ENCODE measurements at regions not wholly inside any gene's neighbourhood (a gene's known extent, or its start where the extent isn't known, plus 50 kb on each side); places are given as distances from the start of the nearest gene placed in this dataset.

DNA sequence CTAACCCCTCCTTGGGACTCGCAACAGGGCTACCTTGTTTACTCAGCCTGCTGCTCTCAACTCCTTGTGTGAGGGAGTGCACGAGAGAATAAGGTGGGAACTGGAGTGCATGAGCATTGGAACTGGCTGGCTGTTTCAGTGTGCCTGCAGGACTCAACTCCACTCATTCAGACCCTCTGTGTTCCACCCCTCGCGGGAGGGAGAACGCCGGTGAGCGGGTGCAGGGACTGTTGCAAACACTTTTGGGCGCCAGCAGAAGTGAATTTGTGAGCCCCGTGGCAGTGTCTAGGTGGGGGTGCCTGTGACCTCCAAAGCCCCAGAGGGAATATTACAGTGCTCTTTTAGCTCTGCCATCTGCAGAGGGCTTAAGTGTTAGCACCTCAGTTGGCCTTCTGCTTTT, 1978.3 kb upstream of the PIK3C3 start:
- DNase-seq (ENCODE audit: low read depth): no peak

DNA sequence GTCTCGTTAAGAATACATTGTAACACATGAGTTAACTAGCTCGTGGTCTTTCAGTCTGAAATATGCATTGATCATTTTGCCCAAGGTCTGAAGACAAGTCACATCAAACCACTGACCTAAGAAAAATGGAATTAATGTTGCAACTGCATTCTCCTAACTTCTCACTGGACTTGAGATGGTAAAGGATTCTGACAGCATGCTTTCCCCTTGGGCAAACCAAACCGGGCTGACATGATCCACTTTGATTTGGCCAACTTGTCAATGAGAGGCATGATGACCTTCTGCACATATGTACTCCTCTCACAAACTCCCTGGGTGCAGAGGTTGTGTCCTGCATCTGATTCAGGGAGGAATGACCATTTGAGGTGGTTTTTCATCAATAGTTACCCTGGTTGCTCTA, 1982.5 kb upstream of the PIK3C3 start:
- DNase-seq (ENCODE audit: low read depth): no peak

DNA sequence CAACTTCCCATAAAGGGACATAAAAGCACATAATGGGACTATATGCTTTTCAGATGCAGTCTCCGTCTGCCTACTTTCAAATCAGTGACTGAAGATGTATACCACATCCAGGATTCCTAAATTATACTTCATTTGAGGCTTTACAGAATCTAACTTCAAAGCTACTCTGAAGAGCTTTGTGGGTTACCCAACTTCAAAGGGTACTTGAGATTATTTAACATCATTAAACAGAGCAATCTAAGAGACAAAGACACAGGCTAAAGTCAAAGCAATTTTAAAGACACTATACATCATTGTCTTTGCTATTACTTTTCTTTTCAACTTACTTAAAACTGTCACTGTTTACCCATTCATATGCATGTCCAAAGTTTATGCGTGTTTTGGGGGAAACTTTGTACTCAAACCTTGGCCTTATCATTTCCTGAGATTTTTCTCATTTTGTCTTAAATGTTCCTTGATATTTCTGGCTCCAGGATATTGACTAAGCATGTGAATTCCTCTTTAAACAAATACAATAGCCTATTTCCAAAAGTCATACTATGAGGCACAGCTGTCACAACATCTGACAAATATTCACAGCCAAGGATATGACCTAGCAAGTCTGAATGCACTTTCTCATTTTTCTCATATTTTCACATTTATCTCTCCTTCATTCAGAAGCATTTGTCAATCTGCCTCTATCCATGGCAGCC, 1985.1 kb upstream of the PIK3C3 start:
- no peak for DNase-seq (ENCODE audit: low read depth)

DNA sequence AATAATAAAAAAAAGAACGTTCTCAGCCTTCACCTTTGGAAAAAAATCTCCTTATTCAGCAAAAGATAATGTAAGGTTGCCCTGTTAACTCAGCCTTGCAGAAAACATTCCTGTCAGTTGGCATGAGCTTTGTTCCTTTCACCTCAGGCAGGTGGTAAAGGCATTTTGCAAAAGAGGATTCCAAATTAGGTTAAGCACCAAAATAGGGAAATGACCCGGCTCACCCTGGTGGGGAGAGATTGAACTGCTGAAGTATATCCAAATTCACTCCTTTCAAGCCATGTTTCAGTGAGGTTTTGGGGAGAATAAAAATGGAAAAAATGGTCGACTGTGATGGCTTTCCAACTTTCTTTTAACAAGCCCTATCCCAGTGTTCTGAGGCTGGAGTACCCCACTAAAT, 1988.8 kb upstream of the PIK3C3 start:
- DNase-seq (ENCODE audit: low read depth): no peak

DNA sequence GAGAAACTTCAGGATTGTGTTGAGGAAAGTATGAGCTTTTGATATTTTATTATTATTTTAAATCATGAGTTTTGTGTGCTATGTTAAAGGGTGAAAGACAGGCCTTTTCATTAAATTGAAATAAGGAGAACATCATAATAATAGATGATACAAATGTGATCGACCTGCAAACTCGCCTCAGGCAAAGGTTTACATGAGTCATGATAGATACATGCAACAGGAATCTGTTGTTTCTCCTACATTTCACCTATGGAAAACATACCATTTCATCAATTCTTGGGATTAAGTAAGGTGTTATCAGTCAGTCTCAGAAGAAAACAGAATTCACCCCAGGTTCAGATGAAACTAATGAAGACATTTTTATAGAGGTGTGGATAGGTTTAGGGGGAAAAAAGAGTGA, 1992.5 kb upstream of the PIK3C3 start:
- no peak for DNase-seq (ENCODE audit: low read depth)

DNA sequence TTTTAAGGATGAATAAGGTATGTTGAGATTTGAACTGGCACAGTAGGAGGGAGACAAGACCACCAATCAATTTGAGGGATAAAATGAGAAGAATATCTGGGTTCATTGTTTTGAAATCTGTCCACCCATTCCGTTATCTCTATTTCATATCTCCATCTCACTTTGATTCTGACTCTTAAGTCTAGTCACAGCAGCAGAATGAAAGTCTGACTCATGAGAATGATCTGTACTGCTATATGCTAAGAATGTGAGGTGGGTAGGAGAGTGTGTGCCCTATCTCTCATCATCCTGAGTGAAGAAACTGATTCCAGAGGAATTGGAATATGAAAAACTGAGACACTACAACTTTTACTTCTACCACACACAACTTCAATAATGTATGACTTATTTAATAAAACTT, 1994.5 kb upstream of the PIK3C3 start:
- no peak for DNase-seq (ENCODE audit: low read depth)

DNA sequence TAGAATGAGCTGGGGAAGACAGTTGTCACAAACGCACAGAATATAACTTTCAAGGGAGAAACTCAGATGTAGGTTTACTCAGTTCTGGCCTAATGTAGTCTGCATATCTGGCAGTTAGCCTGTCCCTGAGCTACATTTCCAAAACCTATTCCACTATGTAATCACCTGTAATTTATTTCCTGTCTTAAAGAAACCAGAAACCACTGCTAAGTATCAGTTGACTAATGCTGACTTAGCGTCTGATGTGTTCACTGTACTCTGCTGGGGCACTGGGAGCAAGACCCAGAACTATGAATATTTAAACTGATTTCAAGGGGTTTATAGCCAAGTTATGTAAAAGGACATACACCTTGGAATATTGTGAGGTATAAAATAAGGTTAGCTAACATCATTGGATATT, 1995.2 kb upstream of the PIK3C3 start:
- DNase-seq (ENCODE audit: low read depth): no peak

DNA sequence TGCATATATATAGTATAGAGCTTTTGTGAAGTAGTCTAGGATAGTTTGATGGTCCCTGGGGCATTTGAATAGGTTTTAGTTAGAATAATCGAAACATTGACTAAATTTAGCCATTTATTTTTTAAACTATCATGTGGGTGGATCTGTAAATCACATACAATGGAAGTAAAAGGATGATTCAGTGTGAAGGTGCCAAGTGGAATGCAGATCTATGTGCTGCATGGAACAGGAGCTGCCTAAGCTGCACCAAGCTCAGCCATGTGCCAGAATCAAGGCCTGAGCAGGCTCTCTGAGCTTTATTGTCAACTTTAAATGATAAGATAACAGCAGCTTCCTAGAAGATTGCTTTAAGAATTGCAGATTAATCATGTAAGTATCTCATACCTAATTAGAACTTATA, 1996.2 kb upstream of the PIK3C3 start:
- no peak for DNase-seq (ENCODE audit: low read depth)

DNA sequence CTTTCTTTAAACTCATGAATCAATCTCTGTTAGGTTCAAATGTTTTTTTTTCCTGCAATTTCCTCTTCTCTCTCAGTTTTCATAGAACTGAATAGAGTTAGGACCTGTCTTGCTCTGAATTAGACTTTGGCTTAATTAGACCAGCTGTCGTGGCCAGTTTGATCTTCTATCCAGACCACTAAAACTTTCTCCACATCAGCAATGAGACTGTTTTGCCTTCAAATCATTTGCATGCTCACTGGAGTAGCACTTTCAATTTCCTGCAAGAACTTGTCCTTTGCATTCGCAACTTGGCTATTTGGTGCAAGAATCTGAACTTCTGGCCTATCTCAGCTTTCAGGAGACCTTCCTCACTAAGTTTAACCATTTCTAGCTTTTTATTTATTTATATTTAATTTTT, 2002.2 kb upstream of the PIK3C3 start:
- no peak for DNase-seq (ENCODE audit: low read depth)

DNA sequence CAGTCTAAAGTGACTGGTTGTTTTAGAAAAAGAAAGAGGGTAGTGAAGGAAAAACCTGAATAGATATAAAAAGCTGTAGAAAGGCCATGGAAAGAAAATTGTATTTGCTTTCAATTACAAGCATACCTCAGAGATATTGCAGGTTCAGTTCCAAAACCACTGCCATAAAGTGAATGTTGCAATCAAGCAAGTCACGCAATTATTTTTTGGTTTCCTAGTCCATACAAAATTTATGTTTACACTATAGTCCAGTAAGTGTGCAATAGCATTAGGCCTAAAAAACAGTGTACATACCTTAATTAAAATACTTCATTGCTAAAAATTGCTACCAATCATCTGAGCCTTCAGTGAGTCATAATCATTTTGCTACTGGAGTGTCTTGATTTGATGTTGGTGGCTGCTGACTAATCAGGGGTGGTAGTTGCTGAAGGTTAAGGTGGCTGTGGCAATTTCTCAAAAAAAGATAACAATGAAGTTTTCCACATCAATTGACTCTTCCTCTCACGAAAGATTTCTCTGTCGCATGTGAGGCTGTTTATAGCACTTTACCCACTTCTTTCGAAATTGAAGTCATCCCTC, 2003.8 kb upstream of the PIK3C3 start:
- no peak for DNase-seq (ENCODE audit: low read depth)

DNA sequence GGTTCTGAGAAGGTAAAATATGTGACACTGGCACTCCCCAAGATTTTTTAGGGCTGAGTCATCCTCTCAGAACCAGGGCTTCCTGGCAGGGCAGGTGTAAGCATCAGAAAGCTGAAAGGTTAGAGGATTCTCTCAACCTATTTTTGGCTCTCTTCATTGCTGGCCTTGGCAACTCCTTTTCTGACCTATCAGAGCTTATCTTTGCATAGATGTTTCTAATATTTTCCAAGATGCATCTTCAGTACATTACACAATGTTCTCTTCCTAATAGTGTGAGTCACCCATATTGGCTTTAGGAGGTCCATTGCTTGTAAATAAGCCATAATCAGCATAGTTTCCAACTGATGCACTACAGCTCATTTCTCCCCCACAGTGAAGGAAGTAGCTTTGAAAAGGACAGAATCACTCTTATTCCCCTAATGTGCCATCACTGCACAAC, 2008.4 kb upstream of the PIK3C3 start:
- no peak for DNase-seq (ENCODE audit: low read depth)

DNA sequence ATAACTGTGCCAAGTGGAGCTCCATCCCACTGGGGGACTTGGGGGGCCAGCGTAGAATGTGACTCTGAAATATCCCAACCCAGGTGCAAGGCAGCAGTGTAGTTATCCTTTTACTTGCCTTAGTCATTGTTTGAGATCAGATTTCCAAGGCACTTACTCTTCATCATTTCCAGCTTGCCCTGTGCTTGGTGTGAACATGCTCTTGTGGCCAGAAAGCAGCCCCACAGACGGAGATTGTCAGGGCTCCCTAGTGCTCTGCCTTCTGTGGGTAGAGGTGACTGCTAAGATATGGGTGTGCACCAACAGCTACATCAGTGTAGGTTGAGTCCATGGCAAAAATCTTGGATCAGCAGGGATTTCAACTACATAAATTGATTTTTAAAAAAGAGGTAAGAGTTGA, 2010.0 kb upstream of the PIK3C3 start:
- DNase-seq (ENCODE audit: low read depth): no peak

DNA sequence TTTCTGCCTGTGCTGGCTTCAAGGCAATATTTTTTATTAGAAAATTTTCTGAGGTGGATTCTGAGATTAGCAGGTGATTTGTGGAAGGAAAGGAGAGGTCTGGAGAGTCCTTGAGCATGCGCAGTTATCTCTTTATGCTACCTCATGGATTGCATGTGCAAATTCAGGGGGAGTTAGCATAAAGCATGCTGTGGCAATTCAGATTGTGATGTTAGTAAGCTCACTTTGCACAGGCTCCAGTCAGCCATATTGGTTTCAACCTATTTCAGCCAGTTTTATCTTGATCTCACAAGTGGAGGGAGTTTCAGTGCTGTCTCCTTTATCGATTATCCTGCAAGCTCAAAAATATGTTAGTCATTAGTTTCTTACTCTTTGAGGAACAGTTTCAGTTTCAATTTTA, 2012.3 kb upstream of the PIK3C3 start:
- no peak for DNase-seq (ENCODE audit: low read depth)

DNA sequence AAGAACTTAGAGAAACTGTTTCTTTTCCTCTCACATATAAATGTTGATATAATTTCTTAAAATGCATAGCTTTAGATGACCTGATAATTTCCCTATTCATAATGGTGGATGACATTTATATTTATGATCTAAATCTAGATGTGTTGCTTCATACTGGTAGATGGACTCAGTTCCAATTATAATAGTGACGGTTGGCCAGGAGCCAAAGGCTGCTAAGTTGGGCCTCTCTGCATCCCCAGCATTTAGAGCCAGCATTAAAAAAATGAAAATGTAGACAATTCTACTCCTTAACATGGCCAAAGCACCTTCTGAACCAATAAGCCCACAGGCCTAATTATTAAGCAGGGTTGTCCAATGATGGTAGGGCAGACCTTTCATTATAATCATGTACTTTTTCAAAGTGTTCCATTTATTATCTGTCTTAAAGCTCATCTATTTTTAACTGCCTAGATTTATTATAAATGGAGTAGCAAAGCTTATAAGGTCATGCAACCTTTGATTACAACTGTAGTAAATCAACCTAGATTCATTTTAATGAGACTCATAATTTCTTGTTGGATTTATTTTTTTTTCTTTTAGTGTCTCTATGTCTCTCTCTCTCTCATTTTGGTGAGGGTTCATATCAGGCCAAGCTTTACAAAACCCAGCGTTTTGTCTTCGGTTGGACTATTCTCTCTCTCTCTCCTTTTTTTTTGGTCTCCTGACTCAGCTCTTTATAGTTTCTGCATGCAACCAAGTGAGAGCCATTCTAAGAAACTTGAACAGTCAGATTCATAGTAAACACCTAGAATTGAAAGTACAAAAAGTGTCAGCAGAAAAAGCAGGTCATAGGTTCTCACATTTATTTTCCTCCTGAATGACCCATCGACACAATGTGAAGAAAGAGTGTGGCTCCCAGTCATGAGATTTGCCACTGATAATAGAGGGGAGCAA, 2016.1 kb upstream of the PIK3C3 start:
- DNase-seq (ENCODE audit: low read depth): no peak

DNA sequence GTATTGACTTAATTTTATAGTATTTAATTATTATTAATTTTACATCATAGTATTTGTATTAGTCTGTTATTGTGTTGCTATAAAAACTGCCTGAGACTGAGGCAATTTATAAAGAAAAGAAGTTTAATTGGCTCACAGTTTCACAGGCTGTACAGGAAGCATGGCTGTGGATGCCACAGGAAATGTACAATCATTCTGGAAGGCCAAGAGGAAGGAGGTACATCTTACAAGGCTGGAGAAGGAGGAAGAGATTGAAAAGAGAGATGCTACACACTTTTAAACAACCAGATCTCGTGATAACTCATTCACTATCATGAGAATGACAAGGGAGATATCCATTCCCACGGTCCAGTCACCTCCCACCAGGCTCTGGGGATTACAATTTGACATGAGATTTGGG, 2019.4 kb upstream of the PIK3C3 start:
- DNase-seq (ENCODE audit: low read depth): no peak

DNA sequence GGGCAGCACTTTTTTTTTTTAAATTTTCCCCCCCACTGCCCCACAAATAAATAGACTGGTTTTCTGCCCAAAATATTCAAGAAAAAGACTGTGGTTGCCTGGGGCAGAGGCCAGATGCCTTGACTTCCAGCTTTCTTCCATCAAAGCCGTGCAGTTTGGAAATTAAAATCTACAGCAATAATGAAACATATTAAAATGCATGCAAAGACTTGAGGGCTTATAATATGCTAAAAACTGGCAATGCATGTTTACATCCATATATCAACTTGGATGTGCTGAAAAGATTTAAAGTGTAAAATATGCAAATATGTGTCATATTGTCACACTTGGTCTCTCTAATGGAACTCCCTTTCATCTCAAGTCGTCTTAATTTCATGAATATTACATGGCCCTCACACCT, 2036.2 kb upstream of the PIK3C3 start:
- no peak for DNase-seq (ENCODE audit: low read depth)

DNA sequence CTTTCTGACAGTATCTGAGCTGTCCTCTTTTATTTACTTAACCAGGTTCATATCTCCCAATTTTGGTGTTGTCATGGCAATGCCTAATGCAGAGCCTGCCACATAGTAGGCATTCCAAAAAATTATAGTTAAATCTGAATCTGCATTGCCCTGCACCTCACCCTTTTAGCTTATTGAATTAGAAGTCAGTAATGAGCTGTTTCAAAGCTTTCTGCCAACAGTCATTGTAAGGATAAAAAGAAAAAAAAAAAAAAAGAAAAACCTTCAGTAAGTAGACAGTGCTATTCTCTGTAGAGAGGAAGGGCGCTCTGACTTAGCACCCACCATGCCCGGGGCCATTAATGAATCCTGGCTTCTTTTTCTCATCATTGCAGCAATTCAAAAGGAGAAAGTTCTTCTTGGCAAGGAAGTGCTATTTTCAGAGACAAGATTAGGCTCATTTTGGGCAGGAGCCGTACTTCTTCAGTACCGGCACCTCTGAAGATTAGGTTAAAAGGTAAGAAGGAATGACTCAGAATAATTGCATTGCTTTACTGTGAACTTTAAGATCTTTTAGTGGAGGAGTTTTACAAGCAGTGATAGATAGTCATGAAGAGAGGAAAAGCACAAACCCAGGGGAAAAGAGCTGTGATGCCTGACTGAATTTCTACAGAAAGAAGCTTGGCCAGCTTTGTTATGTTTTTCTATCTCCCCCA, 2041.2 kb upstream of the PIK3C3 start:
- DNase-seq (ENCODE audit: low read depth): no peak

DNA sequence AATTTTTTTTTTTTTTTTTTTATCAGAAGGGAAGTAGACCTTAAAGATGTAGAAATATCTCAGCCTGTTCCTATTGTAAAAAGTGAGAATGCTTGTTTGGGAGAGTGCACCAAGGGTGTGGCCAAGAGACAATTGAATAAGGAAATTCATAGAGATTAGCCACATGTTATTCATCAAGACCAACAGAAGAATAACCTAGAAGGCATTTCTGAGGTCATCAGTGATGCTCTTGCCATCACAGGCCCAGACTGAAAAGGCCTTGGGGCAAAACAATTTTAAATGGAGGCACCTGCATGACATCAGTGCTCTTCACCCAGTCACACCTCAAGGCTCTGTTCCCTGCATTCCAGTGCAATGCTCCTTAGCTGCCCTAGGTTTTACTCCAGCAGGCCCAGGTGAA, 2043.3 kb upstream of the PIK3C3 start:
- no peak for DNase-seq (ENCODE audit: low read depth)

DNA sequence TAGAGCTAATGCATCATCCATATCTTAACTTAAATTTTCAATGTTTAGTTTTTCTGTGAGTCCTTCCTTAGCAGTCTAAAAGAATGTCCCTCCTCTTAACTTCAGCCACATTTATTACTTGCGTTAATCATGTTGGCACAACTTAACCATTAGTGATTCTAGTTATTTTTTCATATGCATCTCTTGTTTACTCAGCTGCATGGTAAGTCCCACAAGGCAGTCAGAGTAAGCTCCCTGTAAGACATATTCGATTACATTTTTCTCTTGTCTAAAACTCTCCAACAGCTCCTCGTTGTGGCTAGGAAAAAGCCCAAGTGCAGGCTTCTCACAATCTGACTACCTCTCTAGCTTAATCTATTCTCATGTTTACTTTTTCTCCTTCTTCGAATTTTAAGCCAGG, 2045.3 kb upstream of the PIK3C3 start:
- DNase-seq (ENCODE audit: low read depth): no peak

DNA sequence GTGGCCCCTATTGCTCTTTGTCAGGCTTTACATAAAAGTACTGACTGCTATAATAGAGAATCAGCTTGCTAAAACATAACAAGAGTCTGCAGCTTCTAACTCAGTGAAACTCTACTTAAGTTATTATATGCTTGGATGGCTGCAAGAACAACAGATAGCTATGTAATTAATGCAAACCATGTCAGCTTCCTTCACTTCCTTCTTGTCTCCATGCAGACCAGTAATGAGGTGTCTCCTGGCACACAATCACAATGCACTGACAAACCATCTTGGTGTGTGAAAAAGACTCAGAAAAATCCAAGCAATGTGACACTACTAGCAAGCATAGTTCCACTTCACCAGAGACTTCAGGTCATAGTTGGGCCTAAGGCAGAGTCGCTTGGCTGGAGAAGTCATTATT, 2068.9 kb upstream of the PIK3C3 start:
- DNase-seq (ENCODE audit: low read depth): no peak

DNA sequence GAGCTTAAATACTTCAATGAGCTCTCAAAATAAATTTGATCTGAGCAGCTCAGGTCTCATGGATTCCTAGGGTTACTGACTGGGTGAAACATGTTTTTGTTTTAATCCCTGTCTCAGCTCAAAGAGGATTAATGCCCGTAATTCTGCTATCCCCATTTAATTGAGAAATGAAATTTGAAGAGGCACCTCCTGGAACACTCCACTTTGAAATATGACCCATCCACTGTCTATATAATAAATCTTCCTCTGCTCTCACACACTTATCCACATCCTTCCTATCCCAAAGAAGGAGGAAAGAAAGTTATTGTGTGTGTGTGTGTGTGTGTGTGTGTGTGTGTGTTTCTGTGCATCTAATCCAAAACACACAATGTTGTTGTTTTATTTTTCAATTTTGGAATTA, 2082.4 kb upstream of the PIK3C3 start:
- DNase-seq (ENCODE audit: low read depth): no peak

DNA sequence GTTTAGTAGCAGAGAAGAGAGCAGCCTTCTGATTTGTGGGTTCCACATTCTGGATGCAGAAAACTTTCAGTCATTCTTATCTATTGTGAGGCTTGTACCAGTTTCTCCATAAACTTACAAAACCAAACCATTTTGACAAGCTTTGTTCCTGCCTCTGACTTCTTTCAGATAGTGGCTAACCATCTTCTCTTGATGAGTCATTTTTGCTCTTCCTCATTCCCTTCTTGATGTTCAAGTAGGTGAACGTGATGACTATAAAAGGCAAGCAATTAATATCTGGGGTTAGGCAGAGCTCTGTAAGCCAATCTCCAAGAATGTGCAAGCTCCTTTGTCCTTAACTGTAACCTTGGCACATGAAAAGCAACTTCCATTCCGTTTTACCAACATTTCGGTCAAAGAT, 2083.1 kb upstream of the PIK3C3 start:
- DNase-seq (ENCODE audit: low read depth): no peak

DNA sequence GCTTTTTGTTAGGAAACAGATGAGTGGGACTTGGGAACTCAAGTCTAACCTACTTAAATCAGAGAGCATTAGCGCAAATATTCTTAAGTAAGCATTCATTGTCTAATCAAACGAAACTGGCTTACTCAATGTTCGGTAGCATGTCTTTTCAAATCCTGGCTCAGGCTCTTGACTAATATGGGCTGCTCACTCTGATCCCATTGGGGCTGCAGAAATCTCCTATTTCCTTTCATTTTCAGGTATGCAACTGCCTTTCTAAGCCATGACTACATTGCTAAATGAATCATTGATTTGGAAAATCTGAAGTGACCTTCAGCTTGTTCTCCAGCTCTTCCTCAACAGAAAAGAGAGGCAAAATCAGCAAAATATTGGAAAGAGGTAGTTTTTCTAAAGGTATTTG, 2084.4 kb upstream of the PIK3C3 start:
- DNase-seq (ENCODE audit: low read depth): no peak

Measured in T-helper 22 cell (primary cell).